DND-41 (cell line): ENCODE measurements at regions not wholly inside any gene's neighbourhood (a gene's known extent, or its start where the extent isn't known, plus 50 kb on each side); places are given as distances from the start of the nearest gene placed in this dataset.

Source experiments
- EZH2 ChIP-seq: IDR thresholded peaks from 3 replicates; pipeline ENCODE4 v1.6.1; 2012; ENCODE audit warnings: borderline replicate concordance, low read depth, mild to moderate bottlenecking, moderate library complexity, low read length, inconsistent platforms; ENCODE audit not compliant: severe bottlenecking
- TF ChIP-seq, protein P1 (sequence below): IDR thresholded peaks from 2 replicates; pipeline ENCODE4 v1.5.1; 2012; ENCODE audit warnings: borderline replicate concordance, low read length, moderate library complexity, mild to moderate bottlenecking; ENCODE audit not compliant: poor library complexity, severe bottlenecking; ENCODE audit errors: extremely low read depth

DNA sequence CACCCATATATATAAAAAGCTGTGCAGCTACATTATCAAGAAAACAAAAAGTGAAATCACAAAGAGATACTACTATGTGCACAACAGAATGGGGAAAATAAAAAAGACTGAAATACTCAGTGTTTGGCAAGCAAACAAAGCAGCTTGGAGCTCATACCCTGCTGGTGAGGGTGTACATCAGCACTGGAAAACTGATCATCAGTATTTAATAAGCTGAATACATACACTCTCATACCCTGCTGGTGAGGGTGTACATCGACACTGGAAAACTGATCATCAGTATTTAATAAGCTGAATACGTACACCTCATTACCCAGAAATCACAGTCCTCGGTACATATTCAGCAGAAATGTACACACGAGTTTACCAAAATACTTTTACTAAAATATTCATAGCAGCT is 220.8 kb downstream of the SPP2 start:
- TF ChIP-seq, protein P1, sequence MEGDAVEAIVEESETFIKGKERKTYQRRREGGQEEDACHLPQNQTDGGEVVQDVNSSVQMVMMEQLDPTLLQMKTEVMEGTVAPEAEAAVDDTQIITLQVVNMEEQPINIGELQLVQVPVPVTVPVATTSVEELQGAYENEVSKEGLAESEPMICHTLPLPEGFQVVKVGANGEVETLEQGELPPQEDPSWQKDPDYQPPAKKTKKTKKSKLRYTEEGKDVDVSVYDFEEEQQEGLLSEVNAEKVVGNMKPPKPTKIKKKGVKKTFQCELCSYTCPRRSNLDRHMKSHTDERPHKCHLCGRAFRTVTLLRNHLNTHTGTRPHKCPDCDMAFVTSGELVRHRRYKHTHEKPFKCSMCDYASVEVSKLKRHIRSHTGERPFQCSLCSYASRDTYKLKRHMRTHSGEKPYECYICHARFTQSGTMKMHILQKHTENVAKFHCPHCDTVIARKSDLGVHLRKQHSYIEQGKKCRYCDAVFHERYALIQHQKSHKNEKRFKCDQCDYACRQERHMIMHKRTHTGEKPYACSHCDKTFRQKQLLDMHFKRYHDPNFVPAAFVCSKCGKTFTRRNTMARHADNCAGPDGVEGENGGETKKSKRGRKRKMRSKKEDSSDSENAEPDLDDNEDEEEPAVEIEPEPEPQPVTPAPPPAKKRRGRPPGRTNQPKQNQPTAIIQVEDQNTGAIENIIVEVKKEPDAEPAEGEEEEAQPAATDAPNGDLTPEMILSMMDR = no peak
- TF ChIP-seq EZH2 = no peak
